HPDE6-E6E7 (cell line): ENCODE measurements at regions not wholly inside any gene's neighbourhood (a gene's known extent, or its start where the extent isn't known, plus 50 kb on each side); places are given as distances from the start of the nearest gene placed in this dataset.

Source experiments
- DNase-seq: peaks from one replicate; pipeline ENCODE4 v3.0.0; 2011; ENCODE audit warnings: missing footprints; ENCODE audit errors: extremely low spot score

DNA sequence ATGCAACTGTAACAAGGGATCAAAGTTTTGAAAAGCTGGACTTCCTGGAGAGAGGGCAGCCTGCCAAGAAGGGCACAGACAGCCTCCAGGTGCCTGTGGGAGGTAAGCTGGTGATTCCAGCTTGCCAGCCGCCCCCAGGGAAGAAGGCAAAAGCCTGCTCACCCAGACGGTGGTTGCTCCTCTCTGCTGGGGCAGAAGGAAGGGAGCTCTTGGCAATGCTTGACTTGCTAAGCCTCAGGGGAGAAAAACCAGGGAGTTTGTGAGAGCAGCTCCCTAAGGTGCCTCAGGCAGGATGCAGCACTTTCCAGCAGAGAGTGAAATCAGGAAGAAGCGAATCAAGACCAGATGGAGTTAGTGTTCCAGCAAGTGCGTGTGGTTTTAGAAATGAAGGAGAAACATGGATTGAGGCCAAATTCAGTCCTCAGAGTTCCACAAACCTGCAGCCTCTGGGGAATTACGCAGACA lies 553.6 kb downstream of the BUD13 start:
- DNase-seq = no peak

DNA sequence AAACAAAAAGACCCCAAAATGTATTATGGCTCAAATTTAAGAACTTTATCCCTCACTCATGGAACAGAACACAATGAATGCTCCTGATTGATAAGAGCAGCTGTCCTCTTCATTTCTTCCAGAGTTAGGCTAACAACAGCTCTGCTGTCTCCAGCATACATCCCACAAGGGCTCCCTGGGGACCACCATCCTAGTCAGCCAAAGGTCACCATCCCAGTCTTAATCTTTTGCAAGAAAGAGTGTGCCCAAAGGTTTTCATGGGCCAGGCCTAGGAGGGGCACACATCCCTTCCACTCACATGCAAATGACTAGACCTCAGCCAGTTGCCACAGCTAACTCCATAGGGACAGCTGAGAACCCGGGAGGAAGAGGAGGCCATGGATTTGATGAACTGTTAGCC lies 555.3 kb downstream of the BUD13 start:
- DNase-seq = no peak

DNA sequence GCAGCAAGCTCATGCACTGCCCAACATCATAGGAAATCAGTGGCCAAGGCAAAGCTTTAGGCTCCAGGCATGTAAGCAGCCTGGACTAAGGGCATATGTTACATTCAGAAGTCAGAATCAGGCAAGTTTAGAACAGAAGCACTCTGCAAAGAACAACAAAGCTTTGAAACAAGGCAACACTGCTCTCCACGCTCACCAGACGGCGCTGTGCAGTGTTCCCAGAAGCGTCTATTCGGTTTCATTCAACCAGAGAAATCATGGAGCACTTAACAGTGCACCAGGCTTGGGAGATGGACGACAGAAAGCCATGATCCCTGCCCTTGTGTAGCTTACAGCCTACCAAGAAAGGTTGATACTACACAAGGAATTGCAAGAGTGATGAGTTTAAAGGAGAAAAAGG lies 555.8 kb downstream of the BUD13 start:
- DNase-seq = no peak

GRCh38 chr11:116215471-116216113 lies 557.2 kb downstream of the BUD13 start:
- no peak for DNase-seq

- DNase-seq = no peak
Measured at GRCh38 chr11:116211147-116211546, 561.6 kb downstream of the BUD13 start.

GRCh38 chr11:116210663-116211062 lies 562.1 kb downstream of the BUD13 start:
- no peak for DNase-seq

GRCh38 chr11:116209255-116209654 lies 563.5 kb downstream of the BUD13 start:
- DNase-seq = no peak

DNA sequence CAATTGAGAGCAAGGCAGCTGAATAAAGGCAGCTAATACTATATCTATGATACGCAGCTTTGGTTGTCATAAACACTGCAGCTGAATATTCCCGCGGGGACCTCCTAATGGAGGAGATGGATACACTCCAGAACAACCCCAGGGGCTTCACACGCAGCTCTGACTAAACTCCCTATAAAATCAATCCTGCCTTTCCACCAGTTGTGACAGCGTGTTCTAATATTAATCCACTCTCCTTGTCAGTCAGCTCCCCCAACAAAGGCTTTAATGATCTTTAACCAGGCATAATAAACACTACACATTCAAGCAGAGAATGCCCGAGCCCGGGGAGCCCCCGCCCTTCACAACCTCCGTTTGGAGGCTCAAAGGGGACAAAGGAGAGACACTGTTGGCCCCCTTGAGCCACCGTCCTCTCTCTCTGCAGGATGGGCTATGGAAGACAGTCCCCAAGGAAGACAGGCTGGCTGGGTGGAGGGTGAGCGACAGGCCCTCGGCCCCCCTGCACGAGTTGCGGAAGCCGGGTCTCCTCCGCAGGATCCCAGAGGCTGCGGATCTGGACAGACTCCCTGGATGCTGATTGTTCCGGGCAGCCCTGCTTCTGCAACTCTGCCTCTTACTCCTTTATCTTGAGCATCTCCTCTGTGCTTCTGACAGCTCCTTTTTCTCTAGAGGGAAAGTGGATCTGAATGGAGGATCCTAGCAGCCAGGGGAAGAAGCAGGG lies 565.2 kb downstream of the BUD13 start:
- DNase-seq = no peak

DNA sequence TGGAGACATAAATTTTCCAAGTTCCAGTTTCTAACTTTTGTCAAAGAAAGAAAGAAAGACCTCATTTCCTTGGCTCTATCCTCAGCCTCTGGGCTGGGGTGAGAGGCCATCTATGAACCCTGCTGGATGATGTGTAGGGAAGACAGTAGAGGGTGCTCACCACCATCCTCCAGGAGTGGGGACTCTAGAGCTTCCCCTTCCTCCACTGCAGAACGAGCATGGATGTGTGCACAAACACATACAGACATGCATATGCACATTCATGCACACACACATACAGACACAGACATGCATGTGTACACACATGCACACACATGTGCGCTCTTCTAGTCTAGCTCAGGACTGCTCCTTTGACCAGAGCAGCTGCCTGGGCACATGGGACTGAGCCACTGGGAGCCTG lies 565.8 kb downstream of the BUD13 start:
- no peak for DNase-seq

- no peak for DNase-seq
Measured at GRCh38 chr11:116202922-116203321, 569.9 kb downstream of the BUD13 start.

DNA sequence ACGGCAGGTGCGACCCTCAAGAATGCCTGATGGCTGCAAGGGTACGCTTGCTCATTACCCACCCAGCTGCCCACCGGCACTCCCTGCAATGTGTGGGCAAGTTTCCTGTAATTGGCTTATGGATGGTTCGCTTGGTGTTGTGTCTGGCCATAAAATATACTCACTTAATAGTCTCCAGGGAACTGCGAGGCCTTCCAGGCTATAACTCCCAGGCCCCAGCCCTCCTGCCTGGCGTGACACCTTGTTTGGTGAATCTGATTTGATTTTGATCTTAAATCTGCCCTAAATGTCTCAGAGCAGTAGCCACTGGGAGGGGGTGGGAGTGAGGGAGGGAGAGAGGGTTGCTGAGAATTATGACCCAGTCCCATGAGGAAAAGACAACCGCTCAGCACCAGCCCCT lies 572.2 kb downstream of the BUD13 start:
- DNase-seq = no peak

GRCh38 chr11:116199182-116199581 lies 573.6 kb downstream of the BUD13 start:
- DNase-seq = no peak

DNA sequence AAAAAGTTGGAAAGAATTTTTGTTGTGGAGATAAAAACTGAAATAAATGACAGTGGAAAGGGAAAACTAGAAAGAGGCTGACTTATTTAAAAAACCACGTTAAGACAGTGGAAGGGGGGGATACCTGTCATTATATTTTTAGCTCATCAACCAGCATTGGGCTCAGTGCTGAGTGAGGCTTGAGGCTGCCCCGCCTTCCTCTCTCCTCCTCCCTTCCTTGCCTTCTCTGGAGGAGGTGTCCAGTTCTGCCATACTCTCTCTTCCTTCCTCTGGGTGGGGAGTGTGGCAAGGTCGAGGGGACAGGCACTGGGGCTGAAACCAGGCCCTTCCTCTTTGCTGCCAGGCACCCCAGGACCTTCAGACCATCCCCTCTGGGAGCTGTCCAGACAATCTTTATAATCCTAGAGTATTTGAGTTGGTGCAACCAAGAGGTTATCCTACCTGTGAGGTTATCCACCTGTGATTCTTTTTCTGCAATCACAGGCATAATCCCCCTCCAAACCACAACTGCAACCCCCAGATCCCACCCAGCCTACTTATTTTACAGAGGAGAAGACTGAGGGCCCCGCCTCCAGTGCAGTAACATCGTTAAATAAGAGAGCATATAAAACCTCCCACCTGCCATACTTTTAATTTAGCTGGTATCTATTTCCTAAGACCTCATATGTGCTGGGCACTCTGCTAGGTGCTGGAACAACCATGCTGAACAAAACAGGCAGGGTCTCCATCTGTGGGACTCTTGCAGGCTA lies 578.5 kb downstream of the BUD13 start:
- DNase-seq = no peak

GRCh38 chr11:116193321-116194131 lies 579.3 kb downstream of the BUD13 start:
- peak; percentile 6 for DNase-seq

DNA sequence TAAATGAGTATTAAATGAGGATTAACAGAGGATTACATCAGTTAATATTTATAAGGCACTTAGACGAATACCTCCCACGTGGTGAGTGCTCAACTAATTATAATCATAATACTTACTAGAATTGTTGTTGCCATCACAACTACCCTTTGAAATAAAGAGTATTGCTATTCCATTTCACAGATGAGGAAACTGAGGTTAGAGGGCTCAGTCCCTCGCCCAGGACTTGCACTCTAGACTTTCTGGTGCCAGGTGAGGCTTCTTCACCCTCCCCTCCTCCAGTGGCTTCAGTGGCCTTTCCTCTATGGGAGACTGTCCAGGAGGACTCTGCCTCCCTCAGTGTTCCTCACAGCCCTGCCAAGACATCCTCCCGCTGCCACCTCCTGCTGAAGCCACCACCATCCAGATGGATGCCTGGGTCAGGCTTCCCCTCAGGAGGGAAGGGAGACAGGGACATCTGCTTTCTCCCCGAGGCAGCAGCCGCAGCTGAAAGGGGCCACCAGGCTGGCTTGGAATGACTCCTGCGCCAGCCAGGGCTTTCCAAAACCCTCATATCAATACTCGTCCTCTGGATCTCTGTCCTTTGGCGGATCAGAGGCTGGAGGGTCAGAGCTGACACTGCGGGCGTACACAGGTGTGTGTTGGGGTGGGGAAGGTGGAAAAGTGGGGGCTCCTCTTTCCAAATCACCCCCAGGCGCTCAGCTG lies 580.1 kb downstream of the BUD13 start:
- no peak for DNase-seq

- DNase-seq = no peak
Measured at GRCh38 chr11:116190861-116191260, 581.9 kb downstream of the BUD13 start.

DNA sequence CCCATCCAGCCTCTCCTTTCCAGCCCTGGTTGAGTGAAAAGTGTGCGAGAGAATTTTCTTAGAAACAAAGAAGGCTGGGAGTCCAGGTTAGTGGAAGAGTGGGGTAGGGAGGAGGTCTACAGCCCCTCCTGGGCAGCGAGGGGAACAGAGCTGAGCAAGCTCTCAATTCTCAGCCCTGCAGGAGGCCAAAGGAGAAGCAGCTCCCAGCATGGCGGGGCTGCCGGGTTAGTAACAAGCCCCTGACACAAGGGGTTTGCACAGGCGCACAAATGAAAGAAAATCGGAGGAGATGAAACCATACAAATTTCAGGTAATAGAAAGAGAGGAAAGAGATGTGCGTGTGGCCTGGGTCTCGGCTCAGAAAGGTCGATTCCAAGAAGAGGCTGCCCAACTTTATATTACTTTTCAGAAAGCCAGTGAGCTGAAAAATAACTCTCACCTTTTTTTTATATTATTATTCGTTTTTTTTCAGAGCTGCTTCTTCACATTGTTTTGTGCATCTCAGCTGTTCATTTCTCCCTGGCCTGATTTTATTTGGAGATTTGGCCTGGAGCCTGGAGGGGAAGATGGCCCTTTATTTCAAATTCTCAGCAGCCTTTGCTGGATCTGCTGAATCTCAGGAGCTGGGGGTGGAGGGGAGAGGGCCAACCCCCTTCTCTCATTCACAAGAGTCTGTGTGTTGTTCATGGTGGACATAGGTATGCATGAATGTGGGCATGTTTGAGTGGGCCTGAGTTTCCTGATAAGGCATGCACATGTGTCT lies 583.2 kb downstream of the BUD13 start:
- DNase-seq = no peak

- no peak for DNase-seq
Measured at GRCh38 chr11:116188350-116188749, 584.4 kb downstream of the BUD13 start.

DNA sequence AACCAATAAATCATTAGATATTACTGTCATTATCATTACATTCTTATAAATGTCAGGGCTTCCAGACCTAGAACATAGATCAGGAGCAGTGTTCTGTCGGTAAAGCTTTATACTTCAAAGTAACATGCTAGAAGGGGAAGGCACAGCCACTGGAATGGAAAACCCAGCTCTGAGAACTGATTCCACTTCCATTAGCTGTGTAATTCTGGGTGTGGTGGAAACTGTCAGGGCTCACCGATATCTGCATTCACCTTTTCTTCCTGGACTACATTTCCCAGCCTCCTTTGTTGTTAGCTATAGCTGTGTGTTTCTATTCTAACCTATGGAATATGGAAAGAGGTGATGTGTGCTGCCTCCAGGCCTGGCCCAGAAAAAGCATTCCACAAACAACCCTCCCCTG lies 585.8 kb downstream of the BUD13 start:
- no peak for DNase-seq

DNA sequence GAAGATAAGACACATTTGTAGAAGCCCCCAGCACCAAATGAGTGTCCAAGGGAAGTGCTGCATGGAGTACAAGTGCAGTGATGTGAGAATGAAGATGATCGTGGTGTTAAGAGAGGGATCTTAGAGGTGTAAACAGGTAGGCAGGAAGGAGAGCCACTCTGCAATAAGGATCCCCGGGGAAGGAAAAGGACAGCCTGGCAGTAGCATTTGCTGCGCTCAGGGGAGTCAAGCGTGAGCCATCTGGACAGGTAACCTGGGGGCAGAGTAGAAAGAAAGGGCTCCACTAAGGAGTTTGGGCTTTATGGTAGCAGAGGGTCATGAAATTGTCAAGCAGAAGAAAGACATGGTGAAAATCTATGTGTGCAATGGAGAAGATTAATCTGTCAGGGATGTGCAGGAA lies 587.2 kb downstream of the BUD13 start:
- DNase-seq = no peak

DNA sequence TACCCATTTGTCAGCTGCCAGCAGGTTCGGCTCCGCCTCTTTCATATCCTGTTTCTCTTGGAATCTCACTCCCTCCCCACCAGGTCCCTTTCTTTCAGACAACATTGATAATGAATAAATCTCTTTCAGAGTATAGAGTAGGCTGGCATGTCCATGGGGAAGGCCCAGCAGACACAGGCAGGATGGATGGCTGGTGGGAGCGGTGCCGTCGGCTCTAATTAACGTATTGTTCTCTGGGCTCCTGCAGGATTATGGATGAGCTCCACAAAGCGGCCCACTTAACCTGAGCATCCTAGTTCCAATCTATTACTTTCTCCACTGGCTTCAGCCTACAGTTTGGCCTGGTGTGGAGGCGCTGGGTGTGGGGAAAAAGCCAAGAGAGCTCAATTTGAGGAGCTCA lies 588.0 kb downstream of the BUD13 start:
- DNase-seq = no peak
